H1 (cell line): ENCODE measurements at regions not wholly inside any gene's neighbourhood (a gene's known extent, or its start where the extent isn't known, plus 50 kb on each side); places are given as distances from the start of the nearest gene placed in this dataset.

Experiments
- CHD7 ChIP-seq: fragments of 300-600 bp; sonication (generic); IDR thresholded peaks from 2 replicates; pipeline ENCODE4 v1.7.1; 2012; ENCODE audit warnings: low read length, moderate library complexity, mild to moderate bottlenecking, inconsistent platforms; ENCODE audit not compliant: insufficient replicate concordance
- HDAC6 ChIP-seq: IDR thresholded peaks from one replicate; pipeline ENCODE4 v1.7.1; 2012; ENCODE audit warnings: low read depth, mild to moderate bottlenecking, inconsistent platforms, low read length, moderate library complexity
- NRF1 ChIP-seq: IDR thresholded peaks from 2 replicates; pipeline ENCODE4 v1.6.1; 2011; ENCODE audit warnings: mild to moderate bottlenecking, low read depth, low read length, improper control_type of control experiment

- TF ChIP-seq CHD7 (no peak), NRF1 (no peak), HDAC6 (no peak)
Observed at GRCh38 chr2:23096906-23097602, 287.9 kb upstream of the KLHL29 start (continued).
